Large intestine (tissue), 3 donors: ENCODE measurements at regions not wholly inside any gene's neighbourhood (a gene's known extent, or its start where the extent isn't known, plus 50 kb on each side); places are given as distances from the start of the nearest gene placed in this dataset.

Experiments
- DNase-seq, 2 donors: peaks; one replicate each; pipeline versions ENCODE4 v3.0.0 to v3.0.0-alpha.2; 2013
- H3K27ac ChIP-seq: one replicate; pipeline ENCODE4 v1.5.1; 2013; ENCODE audit warnings: low read length
- H3K27me3 ChIP-seq: 2 replicates; pipeline ENCODE4 v1.6.1; 2013; ENCODE audit warnings: low read length; ENCODE audit not compliant: control insufficient read depth, insufficient read depth
- H3K36me3 ChIP-seq: 2 replicates; pipeline ENCODE4 v1.6.1; 2013; ENCODE audit warnings: low read length; ENCODE audit not compliant: control insufficient read depth, insufficient read depth
- H3K4me1 ChIP-seq: one replicate; pipeline ENCODE4 v1.6.1; 2013; ENCODE audit warnings: low read length; ENCODE audit not compliant: control insufficient read depth, insufficient read depth
- H3K4me3 ChIP-seq: one replicate; pipeline ENCODE4 v1.5.1; 2013; ENCODE audit warnings: low read length
- H3K9me3 ChIP-seq: one replicate; pipeline ENCODE4 v1.6.1; 2013; ENCODE audit warnings: mild to moderate bottlenecking, low read depth, low read length, moderate library complexity; ENCODE audit not compliant: control insufficient read depth
- WGBS: methylation state at CpG from one replicate; pipeline ENCODE4 v1.1.5; 2013; ENCODE audit warnings: low lambda C conversion rate; ENCODE audit not compliant: insufficient coverage; 5-methylcytosine and 5-hydroxymethylcytosine counted together

- DNase-seq: no peak
- Histone ChIP-seq H3K27me3 (peaks cover 3% of the 10 kb centered on the region), H3K9me3 (no peaks in the 10 kb centered on the region), H3K27ac (no peak overlapping the region), H3K36me3 (no peaks in the 10 kb centered on the region), H3K4me1 (no peaks in the 10 kb centered on the region), H3K4me3 (no peak overlapping the region)
- 80% methylated on average over 2 of the region's 2 CpGs for WGBS
Measured at GRCh38 chr5:71886406-71886805, 167.3 kb downstream of the CARTPT start.

- peak; percentile 9 to 11 for DNase-seq
- Histone ChIP-seq H3K4me1 (no peaks in the 10 kb centered on the region), H3K4me3 (no peak overlapping the region), H3K9me3 (no peaks in the 10 kb centered on the region), H3K36me3 (no peaks in the 10 kb centered on the region), H3K27ac (no peak overlapping the region), H3K27me3 (peaks cover 2% of the 10 kb centered on the region)
- no CpG with 5 or more reads among the region's 2 CpGs for WGBS
Measured at GRCh38 chr5:71887680-71888079, 168.6 kb downstream of the CARTPT start.

GRCh38 chr5:71891406-71891805 lies 172.3 kb downstream of the CARTPT start:
- Histone ChIP-seq H3K27ac (no peak overlapping the region), H3K27me3 (peaks cover 10% of the 10 kb centered on the region), H3K4me3 (no peak overlapping the region), H3K36me3 (no peaks in the 10 kb centered on the region), H3K4me1 (no peaks in the 10 kb centered on the region), H3K9me3 (no peaks in the 10 kb centered on the region)
- WGBS: no CpG with 5 or more reads among the region's 1 CpG
- no peak for DNase-seq

- H3K4me1 ChIP-seq: no peaks in the 10 kb centered on the region
- H3K4me3 ChIP-seq: no peak overlapping the region
- no peaks in the 10 kb centered on the region for H3K9me3 ChIP-seq
- peak; percentile 22 to 42 for DNase-seq
- H3K27me3 ChIP-seq: peaks cover 10% of the 10 kb centered on the region
- no peak overlapping the region for H3K27ac ChIP-seq
- WGBS: no CpG with 5 or more reads among the region's 4 CpGs
- no peaks in the 10 kb centered on the region for H3K36me3 ChIP-seq
Measured at GRCh38 chr5:71891856-71892255, 172.8 kb downstream of the CARTPT start.

GRCh38 chr5:71892641-71893365 lies 173.7 kb downstream of the CARTPT start:
- H3K27ac ChIP-seq: no peak overlapping the region

GRCh38 chr5:71893451-71893850 lies 174.4 kb downstream of the CARTPT start:
- H3K36me3 ChIP-seq: no peaks in the 10 kb centered on the region
- no CpG with 5 or more reads among the region's 3 CpGs for WGBS
- H3K27ac ChIP-seq: no peak overlapping the region
- no peaks in the 10 kb centered on the region for H3K9me3 ChIP-seq
- no peak overlapping the region for H3K4me3 ChIP-seq
- no peaks in the 10 kb centered on the region for H3K4me1 ChIP-seq
- peaks cover 10% of the 10 kb centered on the region for H3K27me3 ChIP-seq
- DNase-seq: no peak

More at GRCh38 chr5:71892641-71893365, 173.7 kb downstream of the CARTPT start:
- no peaks in the 10 kb centered on the region for H3K4me1 ChIP-seq
- WGBS: no CpG with 5 or more reads among the region's 3 CpGs
- peaks cover 10% of the 10 kb centered on the region for H3K27me3 ChIP-seq
- no peaks in the 10 kb centered on the region for H3K36me3 ChIP-seq
- no peak overlapping the region for H3K4me3 ChIP-seq
- DNase-seq: no peak
- H3K9me3 ChIP-seq: no peaks in the 10 kb centered on the region

- Histone ChIP-seq H3K4me3 (no peak overlapping the region), H3K4me1 (no peaks in the 10 kb centered on the region), H3K27me3 (peaks cover 7% of the 10 kb centered on the region), H3K36me3 (no peaks in the 10 kb centered on the region), H3K27ac (no peak overlapping the region), H3K9me3 (no peaks in the 10 kb centered on the region)
- no peak for DNase-seq
- no CpG with 5 or more reads among the region's 3 CpGs for WGBS
Measured at GRCh38 chr5:71894091-71894490, 175.0 kb downstream of the CARTPT start.

DNA sequence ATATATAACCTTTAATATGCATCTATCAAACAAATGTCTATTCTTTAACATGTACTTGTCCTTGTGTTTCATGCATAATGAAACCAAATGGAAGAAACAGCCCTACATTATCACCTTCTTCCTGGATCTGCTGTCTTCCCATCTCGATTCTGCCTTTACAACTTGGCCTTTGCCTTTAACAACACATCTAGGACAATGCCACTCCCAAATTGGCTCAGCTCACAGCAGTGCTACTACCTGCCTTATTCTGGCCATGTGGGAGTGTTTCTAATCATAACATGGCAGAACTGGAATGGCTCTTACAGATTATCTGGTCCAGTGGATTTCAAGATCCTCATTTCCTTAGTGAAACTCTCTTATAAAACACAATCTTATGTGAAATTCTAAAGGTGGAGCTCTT lies 176.5 kb downstream of the CARTPT start:
- no peaks in the 10 kb centered on the region for H3K4me1 ChIP-seq
- H3K27me3 ChIP-seq: peaks cover 7% of the 10 kb centered on the region
- H3K36me3 ChIP-seq: no peaks in the 10 kb centered on the region
- DNase-seq: no peak
- 67% methylated on average over 1 of the region's 1 CpG for WGBS
- H3K9me3 ChIP-seq: no peaks in the 10 kb centered on the region
- no peak overlapping the region for H3K27ac ChIP-seq
- no peak overlapping the region for H3K4me3 ChIP-seq

GRCh38 chr5:71899865-71900342 lies 180.8 kb downstream of the CARTPT start:
- no CpG with 5 or more reads among the region's 2 CpGs for WGBS

DNA sequence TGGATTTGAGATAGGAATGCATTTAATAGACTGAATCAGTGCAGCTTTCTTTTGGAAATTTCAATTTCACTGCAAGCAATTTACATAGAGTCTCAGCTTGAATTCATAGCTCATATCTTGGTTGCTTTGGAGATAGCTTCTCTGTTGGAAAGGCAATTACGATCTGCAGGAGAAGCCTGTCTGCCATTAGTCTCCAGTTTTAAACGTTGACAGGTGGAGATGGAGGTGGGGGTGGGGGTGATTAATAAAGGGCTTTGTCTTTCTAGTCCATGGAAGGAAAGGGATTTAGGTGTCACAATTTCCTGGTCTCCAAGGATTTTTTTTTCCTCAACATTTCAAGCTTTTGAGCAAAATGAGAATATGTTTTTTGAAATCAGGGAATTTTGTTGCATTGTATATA lies 184.7 kb downstream of the CARTPT start:
- Histone ChIP-seq H3K27ac (no peak overlapping the region), H3K9me3 (no peaks in the 10 kb centered on the region), H3K27me3 (no peaks in the 10 kb centered on the region), H3K4me3 (no peak overlapping the region), H3K36me3 (no peaks in the 10 kb centered on the region), H3K4me1 (peaks cover 7% of the 10 kb centered on the region)
- WGBS: no CpG with 5 or more reads among the region's 2 CpGs
- no peak for DNase-seq

More at GRCh38 chr5:71899865-71900342, 180.8 kb downstream of the CARTPT start:
- H3K36me3 ChIP-seq: no peaks in the 10 kb centered on the region
- H3K27me3 ChIP-seq: no peaks in the 10 kb centered on the region
- H3K4me3 ChIP-seq: no peak overlapping the region
- no peaks in the 10 kb centered on the region for H3K4me1 ChIP-seq
- no peak overlapping the region for H3K27ac ChIP-seq
- H3K9me3 ChIP-seq: no peaks in the 10 kb centered on the region
- DNase-seq: peak; percentile 61 to 73

DNA sequence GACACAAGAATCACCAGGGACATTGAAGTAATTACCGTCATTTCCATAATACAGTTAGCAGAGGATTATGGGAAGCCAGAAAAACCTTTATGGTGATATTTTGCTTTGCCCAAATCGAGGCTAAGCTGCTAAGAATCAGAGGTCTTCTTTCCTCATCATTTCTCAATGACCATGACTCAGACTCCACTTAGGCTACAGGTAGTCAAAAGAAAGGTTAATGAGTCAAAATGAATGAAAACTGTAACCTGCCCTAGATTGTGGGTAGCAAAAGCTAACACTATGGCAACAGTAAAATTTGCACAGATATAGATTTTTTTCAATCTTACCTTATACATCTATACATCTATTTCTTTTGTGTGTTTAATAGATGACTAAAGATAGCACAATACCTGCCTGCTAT lies 185.8 kb downstream of the CARTPT start:
- Histone ChIP-seq H3K27me3 (no peaks in the 10 kb centered on the region), H3K9me3 (no peaks in the 10 kb centered on the region), H3K4me3 (no peak overlapping the region), H3K27ac (no peak overlapping the region), H3K4me1 (peaks cover 7% of the 10 kb centered on the region), H3K36me3 (no peaks in the 10 kb centered on the region)
- WGBS: no CpG with 5 or more reads among the region's 2 CpGs
- DNase-seq: no peak
